ENCODE measurements at regions not wholly inside any gene's neighbourhood (a gene's known extent, or its start where the extent isn't known, plus 50 kb on each side); places are given as distances from the start of the nearest gene placed in this dataset.

GRCh38 chr7:109577265-109577664 is 1007.6 kb downstream of the DNAJB9 start:
- H3K4me2 ChIP-seq (replicated peaks; ENCODE audit: extremely low read depth, low read length, poor library complexity, severe bottlenecking) = no peak overlapping the region
- no peak overlapping the region for H3K27ac ChIP-seq (ENCODE audit: low read depth in 1 of 2, low read length in 2 of 2)
- intact Hi-C loops (cut with micrococcal nuclease) = no loop called here
- no peaks in the 10 kb centered on the region for H3K79me2 ChIP-seq (ENCODE audit: insufficient read depth, low read length)
- H3K9me3 ChIP-seq (replicated peaks in 1 of 2; ENCODE audit: control insufficient read depth in 1 of 2, insufficient read depth in 1 of 2, low read length in 2 of 2) = peaks cover 2 to 6% of the 10 kb centered on the region in 2 donors
- H3K4me1 ChIP-seq (ENCODE audit: control insufficient read depth in 1 of 2, insufficient read depth in 2 of 2, low read length in 2 of 2) = no peaks in the 10 kb centered on the region
- H3K36me3 ChIP-seq (replicated peaks in 1 of 2; ENCODE audit: control insufficient read depth in 1 of 2, insufficient read depth in 2 of 2, low read length in 2 of 2) = no peaks in the 10 kb centered on the region
- no peak overlapping the region for H3K9ac ChIP-seq (ENCODE audit: insufficient read depth, low read length, poor library complexity, severe bottlenecking)
- peaks cover 0 to 6% (median 3%) of the 10 kb centered on the region in 7 donors for H3K9me3 Mint-ChIP-seq
- H3K27me3 Mint-ChIP-seq (ENCODE audit: low read depth in 3 of 3) = no peaks in the 10 kb centered on the region
- no peak overlapping the region for H3K27ac Mint-ChIP-seq
- no peak overlapping the region for H2AFZ ChIP-seq (ENCODE audit: insufficient read depth, low read depth, low read length, poor library complexity, severe bottlenecking)
- no peaks in the 10 kb centered on the region for H4K20me1 ChIP-seq (ENCODE audit: insufficient read depth, low read length)
- no peaks in the 10 kb centered on the region for H3K36me3 Mint-ChIP-seq
- DNase-seq = no peak
- WGBS (ENCODE audit: insufficient coverage) = no CpG with 5 or more reads among the region's 4 CpGs
- no peak overlapping the region for H3K4me3 Mint-ChIP-seq
- H3K4me1 Mint-ChIP-seq = no peaks in the 10 kb centered on the region
- no peak overlapping the region for H3K4me3 ChIP-seq (replicated peaks in 1 of 3; ENCODE audit: low read depth in 2 of 3, low read length in 3 of 3)
- H3K27me3 ChIP-seq (ENCODE audit: control insufficient read depth in 2 of 2, insufficient read depth in 2 of 2, low read length in 2 of 2) = no peaks in the 10 kb centered on the region
- TF ChIP-seq, protein P1, sequence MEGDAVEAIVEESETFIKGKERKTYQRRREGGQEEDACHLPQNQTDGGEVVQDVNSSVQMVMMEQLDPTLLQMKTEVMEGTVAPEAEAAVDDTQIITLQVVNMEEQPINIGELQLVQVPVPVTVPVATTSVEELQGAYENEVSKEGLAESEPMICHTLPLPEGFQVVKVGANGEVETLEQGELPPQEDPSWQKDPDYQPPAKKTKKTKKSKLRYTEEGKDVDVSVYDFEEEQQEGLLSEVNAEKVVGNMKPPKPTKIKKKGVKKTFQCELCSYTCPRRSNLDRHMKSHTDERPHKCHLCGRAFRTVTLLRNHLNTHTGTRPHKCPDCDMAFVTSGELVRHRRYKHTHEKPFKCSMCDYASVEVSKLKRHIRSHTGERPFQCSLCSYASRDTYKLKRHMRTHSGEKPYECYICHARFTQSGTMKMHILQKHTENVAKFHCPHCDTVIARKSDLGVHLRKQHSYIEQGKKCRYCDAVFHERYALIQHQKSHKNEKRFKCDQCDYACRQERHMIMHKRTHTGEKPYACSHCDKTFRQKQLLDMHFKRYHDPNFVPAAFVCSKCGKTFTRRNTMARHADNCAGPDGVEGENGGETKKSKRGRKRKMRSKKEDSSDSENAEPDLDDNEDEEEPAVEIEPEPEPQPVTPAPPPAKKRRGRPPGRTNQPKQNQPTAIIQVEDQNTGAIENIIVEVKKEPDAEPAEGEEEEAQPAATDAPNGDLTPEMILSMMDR (IDR thresholded peaks at IDR 0.05) = no peak

GRCh38 chr7:109579901-109580300 is 1010.2 kb downstream of the DNAJB9 start:
- Mint-ChIP-seq H3K27ac (no peak overlapping the region), H3K27me3 (ENCODE audit: low read depth in 3 of 3) (no peaks in the 10 kb centered on the region), H3K4me1 (no peaks in the 10 kb centered on the region), H3K4me3 (no peak overlapping the region), H3K36me3 (no peaks in the 10 kb centered on the region), H3K9me3 (peaks cover 4 to 14% (median 8%) of the 10 kb centered on the region in 7 donors)
- H3K27me3 ChIP-seq (ENCODE audit: control insufficient read depth in 2 of 2, insufficient read depth in 2 of 2, low read length in 2 of 2) = no peaks in the 10 kb centered on the region
- TF ChIP-seq, protein P1 (IDR thresholded peaks at IDR 0.05) = no peak
- no peak overlapping the region for H3K4me2 ChIP-seq (replicated peaks; ENCODE audit: extremely low read depth, low read length, poor library complexity, severe bottlenecking)
- no peaks in the 10 kb centered on the region for H3K4me1 ChIP-seq (ENCODE audit: control insufficient read depth in 1 of 2, insufficient read depth in 2 of 2, low read length in 2 of 2)
- no peak overlapping the region for H2AFZ ChIP-seq (ENCODE audit: insufficient read depth, low read depth, low read length, poor library complexity, severe bottlenecking)
- peaks cover 12 to 18% of the 10 kb centered on the region in 2 donors for H3K9me3 ChIP-seq (replicated peaks in 1 of 2; ENCODE audit: control insufficient read depth in 1 of 2, insufficient read depth in 1 of 2, low read length in 2 of 2)
- H4K20me1 ChIP-seq (ENCODE audit: insufficient read depth, low read length) = no peaks in the 10 kb centered on the region
- H3K4me3 ChIP-seq (replicated peaks in 1 of 3; ENCODE audit: low read depth in 2 of 3, low read length in 3 of 3) = no peak overlapping the region
- intact Hi-C loops (cut with micrococcal nuclease) = no loop called here
- H3K9ac ChIP-seq (ENCODE audit: insufficient read depth, low read length, poor library complexity, severe bottlenecking) = no peak overlapping the region
- WGBS (ENCODE audit: insufficient coverage) = no CpG with 5 or more reads among the region's 4 CpGs
- DNase-seq = no peak
- no peaks in the 10 kb centered on the region for H3K36me3 ChIP-seq (replicated peaks in 1 of 2; ENCODE audit: control insufficient read depth in 1 of 2, insufficient read depth in 2 of 2, low read length in 2 of 2)
- no peak overlapping the region for H3K27ac ChIP-seq (ENCODE audit: low read depth in 1 of 2, low read length in 2 of 2)
- no peaks in the 10 kb centered on the region for H3K79me2 ChIP-seq (ENCODE audit: insufficient read depth, low read length)
